ENCODE measurements at regions not wholly inside any gene's neighbourhood (a gene's known extent, or its start where the extent isn't known, plus 50 kb on each side); places are given as distances from the start of the nearest gene placed in this dataset.

- no peak overlapping the region for H4K8ac ChIP-seq (replicated peaks; ENCODE audit: insufficient read length, low read depth, low read length)
- no peak overlapping the region for H3T11ph ChIP-seq (ENCODE audit: low read length)
- DNase-seq, result no peak
- H3K9ac ChIP-seq (ENCODE audit: extremely low read depth, insufficient read length, low read length), result no peak overlapping the region
- no peak overlapping the region for H2AK5ac ChIP-seq (ENCODE audit: insufficient read length, low read length)
- H2BK15ac ChIP-seq (ENCODE audit: low read depth, low read length), result no peak overlapping the region
- no peak overlapping the region for H3K14ac ChIP-seq (ENCODE audit: insufficient read depth, low read length)
- no peak overlapping the region for H2BK12ac ChIP-seq (ENCODE audit: insufficient read length, low read depth, low read length)
- no peak for TF ChIP-seq CTCF (conservative IDR thresholded peaks at IDR 0.05)
- no peak overlapping the region for H4K5ac ChIP-seq (ENCODE audit: insufficient read length, low read depth, low read length)
- Mint-ChIP-seq H3K27me3 (ENCODE audit: low read depth) (no peaks in the 10 kb centered on the region), H3K4me3 (no peak overlapping the region), H3K36me3 (ENCODE audit: insufficient read depth in 1 of 3, low read depth in 3 of 3) (peaks cover 0 to 3% (median 2%) of the 10 kb centered on the region in 3 experiments; a peak in 2 of 7 replicates), H3K9me3 (peaks cover 65 to 79% of the 10 kb centered on the region in 2 experiments), H3K4me1 (peaks cover 9 to 10% of the 10 kb centered on the region in 2 experiments), H3K27ac (no peak overlapping the region)
- H3K79me1 ChIP-seq (ENCODE audit: insufficient read depth, low read depth, low read length, poor library complexity, severe bottlenecking), result no peaks in the 10 kb centered on the region
- no peak overlapping the region for H3K56ac ChIP-seq (ENCODE audit: insufficient read length, low read depth, low read length)
- H3K27ac ChIP-seq (ENCODE audit: insufficient read length, low read depth, low read length), result no peak overlapping the region
- no peaks in the 10 kb centered on the region for H3K4me1 ChIP-seq (ENCODE audit: insufficient read depth, low read length)
- H2BK5ac ChIP-seq (ENCODE audit: insufficient read length, low read length), result no peak overlapping the region
- H2BK120ac ChIP-seq (ENCODE audit: low read depth, low read length, poor library complexity, severe bottlenecking), result no peak overlapping the region
- no peaks in the 10 kb centered on the region for H3K23me2 ChIP-seq (ENCODE audit: insufficient read length, low read depth, low read length, poor library complexity, severe bottlenecking)
- H2BK20ac ChIP-seq (ENCODE audit: low read depth, low read length, poor library complexity, severe bottlenecking), result no peak overlapping the region
- whole genome bisulfite sequencing (ENCODE audit: extremely low coverage, insufficient read length, low lambda C conversion rate), result no CpG with 5 or more reads among the region's 1 CpG
- H3K18ac ChIP-seq (ENCODE audit: insufficient read length, low read depth, low read length), result no peak overlapping the region
- H3K4me2 ChIP-seq (ENCODE audit: insufficient read depth, insufficient read length, low read length), result no peak overlapping the region
- no peaks in the 10 kb centered on the region for H3K79me2 ChIP-seq (ENCODE audit: insufficient read depth, low read length)
- H3K9me3 ChIP-seq (ENCODE audit: control insufficient read depth, low read depth, low read length), result peaks cover 25% of the 10 kb centered on the region
- no peak overlapping the region for H4K91ac ChIP-seq (ENCODE audit: insufficient read length, low read depth, low read length)
- H3K4ac ChIP-seq (ENCODE audit: low read depth, low read length), result no peak overlapping the region
- no peak overlapping the region for H3K23ac ChIP-seq (ENCODE audit: insufficient read length, low read depth, low read length)
- no peaks in the 10 kb centered on the region for H3K27me3 ChIP-seq (ENCODE audit: insufficient read depth, low read length)
- H4K20me1 ChIP-seq (ENCODE audit: control insufficient read depth, insufficient read depth, insufficient read length), result no peaks in the 10 kb centered on the region
- no peak overlapping the region for H2AFZ ChIP-seq (ENCODE audit: low read length)
These were observed 196.7 kb upstream of the AR start for GRCh38 chrX:67347145-67347544.

Measured in H9 (cell line).